K562 (cell line): ENCODE measurements at regions not wholly inside any gene's neighbourhood (a gene's known extent, or its start where the extent isn't known, plus 50 kb on each side); places are given as distances from the start of the nearest gene placed in this dataset.

Experiments used
- ATAC-seq: fragments of 200-7000 bp; cut with Tn5 transposase; 3 replicates; pipeline ENCODE4 v1.9.1; 2020; ENCODE audit warnings: moderate library complexity
- BruUV-seq: library from RNA; stranded (reverse); fragments of 400-500 nt; replicated peaks from 2 replicates; lab custom pipeline; 2021; lab: Mats Ljungman, UMichigan
- CTCF ChIA-PET: fragments of 300-600 bp; formaldehyde crosslinking; extraction: SDS; loops from one replicate; lab custom pipeline; 2021; ENCODE audit warnings: low intra/inter-chr PET ratio; lab: Yijun Ruan, JAX
- POLR2A ChIA-PET: fragments of 300-600, 350-650 bp; sonication (Branson Sonifier 250); formaldehyde crosslinking; extraction: SDS; loops from one replicate; lab custom pipeline; 2021; ENCODE audit warnings: antibody characterized with exemption, inconsistent platforms; lab: Yijun Ruan, JAX
- DNase-seq, 4 experiments: peaks; one replicate each; pipeline versions ENCODE4 v3.0.0 to v3.0.0-alpha.2; 2011 to 2018; ENCODE audit warnings: low spot score in 3 of 4, mixed read lengths in 3 of 4; ENCODE audit errors: extremely low read depth in 1 of 4
- FAIRE-seq: peaks from 2 replicates; lab custom pipeline; 2011; peaks lifted over from hg19 to GRCh38; lab: Jason Lieb, UNC
- H2AFZ ChIP-seq: 2 replicates; pipeline ENCODE4 v1.6.0; 2011; ENCODE audit warnings: low read depth, low read length, control low read depth, inconsistent platforms
- H3K27ac ChIP-seq: fragments of 200-600 bp; 3 replicates; pipeline ENCODE4 v1.8.0; 2011; ENCODE audit warnings: low read depth, mild to moderate bottlenecking, control low read depth, inconsistent platforms, low read length, moderate library complexity, mixed read lengths; ENCODE audit errors: extremely low read depth
- H3K27me3 ChIP-seq, 2 experiments: fragments of 300-600 bp in 1 of 2; 2 replicates in 1 of 2; 3 replicates in 1 of 2; pipeline versions ENCODE4 v1.6.0 to v1.8.0; 2011; ENCODE audit warnings: inconsistent platforms in 2 of 2, low read length in 2 of 2, mild to moderate bottlenecking in 1 of 2, mixed read lengths in 1 of 2, moderate library complexity in 1 of 2; ENCODE audit not compliant: control insufficient read depth in 2 of 2, insufficient read depth in 2 of 2
- H3K36me3 ChIP-seq: fragments of 300-600 bp; 3 replicates; pipeline ENCODE4 v1.8.0; 2011; ENCODE audit warnings: mild to moderate bottlenecking, low read length, inconsistent platforms; ENCODE audit not compliant: control insufficient read depth, insufficient read depth
- H3K4me1 ChIP-seq, 2 experiments: fragments of 200-600 bp in 1 of 2; replicated peaks in 1 of 2; 2 replicates in 1 of 2; 3 replicates in 1 of 2; pipeline versions ENCODE4 v1.5.1 to v1.8.0; 2011; ENCODE audit warnings: inconsistent platforms in 2 of 2, low read length in 2 of 2, mild to moderate bottlenecking in 1 of 2, mixed read lengths in 1 of 2, moderate library complexity in 1 of 2; ENCODE audit not compliant: control insufficient read depth in 2 of 2, insufficient read depth in 2 of 2
- H3K4me2 ChIP-seq: 2 replicates; pipeline ENCODE4 v1.6.1; 2011; ENCODE audit warnings: low read length, control low read depth, inconsistent platforms, mixed read lengths; ENCODE audit not compliant: insufficient read depth
- H3K4me3 ChIP-seq: fragments of 200-600 bp; sonication (generic), shearing (Covaris generic); 2 replicates; pipeline ENCODE4 v1.5.1; 2016; ENCODE audit warnings: control low read depth, inconsistent platforms
- H3K79me2 ChIP-seq: fragments of 200-600 bp; 3 replicates; pipeline ENCODE4 v1.8.0; 2011; ENCODE audit warnings: low read length, inconsistent platforms; ENCODE audit not compliant: control insufficient read depth, insufficient read depth
- H3K9ac ChIP-seq, 2 experiments: 2 replicates each; pipeline versions ENCODE4 v1.6.0 to v1.6.1; 2011; ENCODE audit warnings: low read depth in 2 of 2, low read length in 2 of 2, control low read depth in 1 of 2, inconsistent platforms in 1 of 2, mild to moderate bottlenecking in 1 of 2, mixed read lengths in 1 of 2; ENCODE audit not compliant: insufficient read depth in 1 of 2
- H3K9me1 ChIP-seq: one replicate; pipeline ENCODE4 v1.6.0; 2011; ENCODE audit warnings: inconsistent platforms, mild to moderate bottlenecking, low read length, moderate library complexity; ENCODE audit not compliant: control insufficient read depth, insufficient read depth
- H3K9me3 ChIP-seq: replicated peaks from 2 replicates; pipeline ENCODE4 v1.5.1; 2011; ENCODE audit warnings: low read depth, low read length, inconsistent platforms; ENCODE audit not compliant: control insufficient read depth, insufficient read depth
- H4K20me1 ChIP-seq: replicated peaks from 2 replicates; pipeline ENCODE4 v1.6.1; 2011; ENCODE audit warnings: low read length, inconsistent platforms, mixed read lengths; ENCODE audit not compliant: control insufficient read depth, insufficient read depth
- HCFC1 ChIP-seq: IDR thresholded peaks from 2 replicates; pipeline ENCODE4 v1.6.1; 2012; ENCODE audit warnings: low read depth, low read length, improper control_type of control experiment
- HMG20A ChIP-seq: fragments of 450-650 bp; formaldehyde crosslinking; conservative IDR thresholded peaks from 2 replicates; pipeline ENCODE4 v1.4.0; 2020; ENCODE audit warnings: mild to moderate bottlenecking, mixed read lengths
- MAFK ChIP-seq: IDR thresholded peaks from 2 replicates; pipeline ENCODE4 v1.6.1; 2011; ENCODE audit warnings: low read length, improper control_type of control experiment
- SIX5 ChIP-seq, 2 experiments: IDR thresholded peaks; 2 replicates each; pipeline ENCODE4 v1.6.1; 2011; ENCODE audit warnings: low read length in 2 of 2, borderline replicate concordance in 1 of 2, low read depth in 1 of 2, mild to moderate bottlenecking in 1 of 2, moderate library complexity in 1 of 2; ENCODE audit not compliant: insufficient read depth in 1 of 2
- SNIP1 ChIP-seq: fragments of 450-650 bp; IDR thresholded peaks from 2 replicates; pipeline ENCODE4 v1.7.1; 2017; ENCODE audit warnings: low read depth, mild to moderate bottlenecking
- ZBTB1 ChIP-seq: sonication (generic); formaldehyde crosslinking; IDR thresholded peaks from 2 replicates; pipeline ENCODE4 v1.8.1; 2023; ENCODE audit warnings: missing genetic modification reagents, low read depth, mild to moderate bottlenecking, borderline replicate concordance
- ZC3H4 ChIP-seq: sonication (generic); formaldehyde crosslinking; IDR thresholded peaks from 2 replicates; pipeline ENCODE4 v1.9.0; 2021; ENCODE audit warnings: missing genetic modification reagents, borderline replicate concordance
- ZFP1 ChIP-seq: fragments of 450-650 bp; formaldehyde crosslinking; IDR thresholded peaks from 2 replicates; pipeline ENCODE4 v1.4.0; 2020; ENCODE audit warnings: mild to moderate bottlenecking, mixed read lengths
- ZNF324 ChIP-seq: fragments of 250-450 bp; sonication (Bioruptor Pico); IDR thresholded peaks from 2 replicates; pipeline ENCODE4 v1.4.0; 2020; ENCODE audit warnings: mild to moderate bottlenecking
- ZNF436 ChIP-seq: fragments of 250-450, 450-650 bp; sonication (Bioruptor Pico); formaldehyde crosslinking; IDR thresholded peaks from 2 replicates; pipeline ENCODE4 v1.7.0; 2020; ENCODE audit warnings: mild to moderate bottlenecking
- ZNF57 ChIP-seq: fragments of 450-650 bp; formaldehyde crosslinking; IDR thresholded peaks from 2 replicates; pipeline ENCODE4 v1.4.0; 2020; ENCODE audit warnings: mild to moderate bottlenecking, moderate library complexity
- ZNF589 ChIP-seq: fragments of 200-800 bp; sonication (Bioruptor generic); IDR thresholded peaks from 2 replicates; pipeline ENCODE4 v1.6.1; 2016; ENCODE audit warnings: low read depth, missing genetic modification characterization, missing compliant biosample characterization
- WGBS: fragments of 100-300 bp; shearing (Covaris generic); methylation state at CpG from one replicate; pipeline ENCODE4 v1.1.6; 2016; ENCODE audit warnings: low coverage, mixed read lengths; ENCODE audit not compliant: insufficient coverage; ENCODE audit errors: missing lambda C conversion rate; 5-methylcytosine and 5-hydroxymethylcytosine counted together
- in situ Hi-C: fragments of 300-500 bp; cut with MboI; formaldehyde crosslinking; loops from 4 replicates; pipeline ENCODE4 v1.15.0; 2018; ENCODE audit warnings: inconsistent platforms, mixed read lengths
- intact Hi-C: fragments of 100-400 bp; cut with micrococcal nuclease; formaldehyde crosslinking; loops from 2 replicates; pipeline ENCODE4 v1.14.2; 2022
- TF ChIP-seq, protein P1 (sequence below): fragments of 450-650 bp; formaldehyde crosslinking; IDR thresholded peaks from 2 replicates; pipeline ENCODE4 v1.4.0; 2020; ENCODE audit warnings: mild to moderate bottlenecking
- TF ChIP-seq, protein P2 (sequence below), 2 experiments: fragments of 450-650 bp in 1 of 2; sonication (generic) in 1 of 2; formaldehyde crosslinking in 1 of 2; IDR thresholded peaks in 1 of 2; conservative IDR thresholded peaks in 1 of 2; 2 replicates each; pipeline versions ENCODE4 v1.6.1 to v1.8.1; 2016 to 2023; ENCODE audit warnings: mild to moderate bottlenecking in 2 of 2, moderate library complexity in 2 of 2, inconsistent platforms in 1 of 2, missing genetic modification reagents in 1 of 2
- TF ChIP-seq, protein P3 (sequence below): fragments of 250-450 bp; sonication (Bioruptor Pico); IDR thresholded peaks from 2 replicates; pipeline ENCODE4 v1.9.0; 2021; ENCODE audit warnings: mild to moderate bottlenecking

DNA sequence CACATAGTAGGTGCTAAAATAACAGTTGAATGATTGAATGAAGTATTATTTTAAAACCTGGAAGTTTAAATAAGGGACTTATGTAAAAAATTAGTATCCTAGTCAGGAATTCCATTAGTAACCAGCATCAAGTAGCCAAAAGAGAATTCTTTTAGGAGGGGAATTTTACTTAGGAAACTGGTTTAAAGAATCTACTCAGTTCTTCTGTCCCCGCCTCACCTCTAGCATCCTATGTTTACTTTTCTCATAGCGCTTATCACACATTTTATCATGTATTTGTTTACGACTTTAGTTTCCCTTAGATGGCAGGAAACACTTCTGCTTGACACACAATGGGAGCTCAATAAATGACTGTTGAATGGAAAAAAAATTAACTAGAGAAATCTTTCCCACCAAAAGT, 229.0 kb downstream of the KLF5 start (continued):
- TF ChIP-seq, protein P1, sequence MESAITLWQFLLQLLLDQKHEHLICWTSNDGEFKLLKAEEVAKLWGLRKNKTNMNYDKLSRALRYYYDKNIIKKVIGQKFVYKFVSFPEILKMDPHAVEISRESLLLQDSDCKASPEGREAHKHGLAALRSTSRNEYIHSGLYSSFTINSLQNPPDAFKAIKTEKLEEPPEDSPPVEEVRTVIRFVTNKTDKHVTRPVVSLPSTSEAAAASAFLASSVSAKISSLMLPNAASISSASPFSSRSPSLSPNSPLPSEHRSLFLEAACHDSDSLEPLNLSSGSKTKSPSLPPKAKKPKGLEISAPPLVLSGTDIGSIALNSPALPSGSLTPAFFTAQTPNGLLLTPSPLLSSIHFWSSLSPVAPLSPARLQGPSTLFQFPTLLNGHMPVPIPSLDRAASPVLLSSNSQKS (CRISPR knock-in tag): no peak
- TF ChIP-seq ZNF589 (CRISPR knock-in tag): no peak

DNA sequence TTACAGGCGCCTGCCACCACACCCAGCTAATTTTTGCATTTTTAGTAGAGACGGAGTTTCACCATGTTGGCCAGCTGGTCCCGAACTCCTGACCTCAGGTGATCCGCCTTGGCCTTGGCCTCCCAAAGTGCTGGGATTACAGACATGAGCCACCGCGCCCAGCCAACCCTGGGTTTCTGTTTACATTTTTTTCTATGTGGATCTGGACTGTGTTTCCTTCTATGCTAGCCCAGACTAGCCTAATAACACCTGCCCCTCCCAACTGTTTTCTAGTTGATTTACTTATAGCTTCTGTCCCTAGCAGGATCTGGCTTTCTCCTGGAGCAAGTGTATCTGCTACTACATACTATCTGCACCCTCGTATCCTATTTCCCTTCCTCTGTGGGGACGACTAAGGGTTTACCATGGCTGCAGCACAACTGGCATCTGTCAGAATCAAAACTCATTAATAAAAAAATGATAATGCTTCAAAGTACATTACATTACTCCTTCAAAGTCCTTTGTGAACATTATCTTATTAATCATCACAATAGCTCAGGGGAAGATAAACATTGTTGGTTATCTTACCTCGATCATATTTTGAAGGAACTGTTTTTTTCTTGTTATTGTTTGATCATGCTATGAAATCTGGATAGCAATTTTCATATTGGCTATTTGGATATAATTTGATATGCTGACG, 228.3 kb downstream of the KLF5 start:
- intact Hi-C loops: loop anchor here (10.0 kb wide), 1 partner anchor 418 kb away; no protein-coding TSS in a partner anchor
- FAIRE-seq: no peak
- TF ChIP-seq ZNF324 (CRISPR knock-in tag): no peak
- TF ChIP-seq, protein P2, sequence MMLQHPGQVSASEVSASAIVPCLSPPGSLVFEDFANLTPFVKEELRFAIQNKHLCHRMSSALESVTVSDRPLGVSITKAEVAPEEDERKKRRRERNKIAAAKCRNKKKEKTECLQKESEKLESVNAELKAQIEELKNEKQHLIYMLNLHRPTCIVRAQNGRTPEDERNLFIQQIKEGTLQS (IDR thresholded peaks at IDR 0.05): no peak
- TF ChIP-seq, protein P2 (CRISPR knock-in tag; conservative IDR thresholded peaks at IDR 0.05): no peak
- TF ChIP-seq ZBTB1 (CRISPR knock-in tag): no peak
- TF ChIP-seq ZNF57 (CRISPR knock-in tag): no peak
- no peak for TF ChIP-seq HCFC1
- TF ChIP-seq ZNF436: no peak
- TF ChIP-seq ZC3H4 (CRISPR knock-in tag): no peak
- TF ChIP-seq HMG20A: no peak
- TF ChIP-seq SIX5 (IDR thresholded peaks at IDR 0.05; ENCODE audit: borderline replicate concordance in 1 of 2, insufficient read depth in 1 of 2, low read depth in 1 of 2, low read length in 2 of 2): no peak
- TF ChIP-seq SNIP1: no peak
- no peak for TF ChIP-seq MAFK
- TF ChIP-seq, protein P3, sequence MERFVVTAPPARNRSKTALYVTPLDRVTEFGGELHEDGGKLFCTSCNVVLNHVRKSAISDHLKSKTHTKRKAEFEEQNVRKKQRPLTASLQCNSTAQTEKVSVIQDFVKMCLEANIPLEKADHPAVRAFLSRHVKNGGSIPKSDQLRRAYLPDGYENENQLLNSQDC (CRISPR knock-in tag): no peak
- no peak for TF ChIP-seq ZFP1

More for the DNA sequence above, 228.3 kb downstream of the KLF5 start:
- ATAC-seq: no peak
- ChIA-PET POLR2A (interaction anchor here (0.6 kb wide), 1 partner anchor 61 kb away, joined by 3 read pairs; no protein-coding TSS in a partner anchor), CTCF (no interaction called here)
- no peaks in the 10 kb centered on the region for H4K20me1 ChIP-seq
- H3K36me3 ChIP-seq: no peaks in the 10 kb centered on the region
- no peak overlapping the region for H3K27ac ChIP-seq
- WGBS: 10% methylated on average over 7 of the region's 10 CpGs
- H2AFZ ChIP-seq: no peak overlapping the region
- no peaks in the 10 kb centered on the region for H3K4me1 ChIP-seq
- no TSS peak for BruUV-seq
- no peaks in the 10 kb centered on the region for H3K27me3 ChIP-seq
- no peak overlapping the region for H3K9ac ChIP-seq
- H3K9me3 ChIP-seq: no peaks in the 10 kb centered on the region
- H3K79me2 ChIP-seq: no peaks in the 10 kb centered on the region
- no peaks in the 10 kb centered on the region for H3K9me1 ChIP-seq
- no peak for DNase-seq
- in situ Hi-C loops: no loop called here
- no peak overlapping the region for H3K4me3 ChIP-seq
- H3K4me2 ChIP-seq: no peak overlapping the region
